HL-60 (cell line): ENCODE measurements at regions not wholly inside any gene's neighbourhood (a gene's known extent, or its start where the extent isn't known, plus 50 kb on each side); places are given as distances from the start of the nearest gene placed in this dataset.
A peak's percentile ranks its signal among the peaks of the same experiment; 100 is the strongest.

Source experiments
- DNase-seq, 2 experiments: peaks; one replicate each; pipeline ENCODE4 v3.0.0-alpha.2; 2010 to 2020; ENCODE audit warnings: low read depth in 1 of 2, low spot score in 1 of 2
- H3K27ac ChIP-seq: fragments of 250-450 bp; sonication (Bioruptor Pico); replicated peaks from 2 replicates; pipeline ENCODE4 v1.5.1; 2020; ENCODE audit warnings: mild to moderate bottlenecking, moderate library complexity
- H3K27me3 ChIP-seq: fragments of 250-450 bp; sonication (Bioruptor Pico); 2 replicates; pipeline ENCODE4 v1.5.1; 2021; ENCODE audit warnings: mild to moderate bottlenecking, moderate library complexity; ENCODE audit not compliant: insufficient read depth, poor library complexity, severe bottlenecking
- H3K4me3 ChIP-seq: replicated peaks from 2 replicates; pipeline ENCODE4 v1.5.1; 2011; ENCODE audit warnings: mild to moderate bottlenecking, control low read depth, low read length; ENCODE audit not compliant: insufficient read depth
- CTCF ChIP-seq: IDR thresholded peaks from one replicate; pipeline ENCODE4 v1.5.1; 2011; ENCODE audit warnings: low read length, control low read depth, inconsistent platforms; ENCODE audit not compliant: insufficient read depth
- GABPA ChIP-seq: IDR thresholded peaks from 2 replicates; pipeline ENCODE4 v1.6.1; 2012; ENCODE audit warnings: low read depth
- POLR2AphosphoS5 ChIP-seq: IDR thresholded peaks from 2 replicates; pipeline ENCODE4 v1.6.1; 2012; ENCODE audit warnings: low read depth
- REST ChIP-seq: IDR thresholded peaks from 2 replicates; pipeline ENCODE4 v1.6.1; 2012; ENCODE audit warnings: low read depth; ENCODE audit not compliant: insufficient replicate concordance
- SPI1 ChIP-seq: IDR thresholded peaks from 2 replicates; pipeline ENCODE4 v1.6.1; 2012; ENCODE audit warnings: low read depth, mild to moderate bottlenecking, borderline replicate concordance

GRCh38 chr12:78579846-78580245 lies 284.7 kb upstream of the SYT1 start:
- DNase-seq = no peak
- TF ChIP-seq POLR2AphosphoS5 (no peak), REST (no peak), GABPA (no peak), SPI1 (no peak), CTCF (no peak)
- H3K27ac ChIP-seq = no peak overlapping the region
- no peak overlapping the region for H3K4me3 ChIP-seq
- H3K27me3 ChIP-seq = no peaks in the 10 kb centered on the region

GRCh38 chr12:78580296-78580695 lies 284.3 kb upstream of the SYT1 start:
- Histone ChIP-seq H3K27me3 (no peaks in the 10 kb centered on the region), H3K27ac (no peak overlapping the region), H3K4me3 (no peak overlapping the region)
- TF ChIP-seq SPI1 = no peak
- TF ChIP-seq CTCF = no peak
- TF ChIP-seq GABPA = no peak
- no peak for TF ChIP-seq REST
- TF ChIP-seq POLR2AphosphoS5 = no peak
- no peak for DNase-seq

GRCh38 chr12:78584695-78585094 lies 279.9 kb upstream of the SYT1 start:
- Histone ChIP-seq H3K27me3 (no peaks in the 10 kb centered on the region), H3K27ac (no peak overlapping the region), H3K4me3 (no peak overlapping the region)
- peak in 1 of 2 experiments; percentile 10 for DNase-seq
- TF ChIP-seq POLR2AphosphoS5 = no peak
- no peak for TF ChIP-seq REST
- no peak for TF ChIP-seq GABPA
- no peak for TF ChIP-seq SPI1
- no peak for TF ChIP-seq CTCF
